GM12878 (cell line): ENCODE measurements at regions not wholly inside any gene's neighbourhood (a gene's known extent, or its start where the extent isn't known, plus 50 kb on each side); places are given as distances from the start of the nearest gene placed in this dataset.

Experiments used
- ATAC-seq: fragments of 200-7000 bp; cut with Tn5 transposase; 3 replicates; pipeline ENCODE4 v1.9.1; 2020; ENCODE audit warnings: mild to moderate bottlenecking, moderate library complexity
- BruUV-seq: library from RNA; stranded (reverse); fragments of 400-500 nt; replicated peaks from 2 replicates; lab custom pipeline; 2021; lab: Mats Ljungman, UMichigan
- CTCF ChIA-PET: fragments of 300-600 bp; sonication (Branson Sonifier 250); formaldehyde crosslinking; extraction: SDS; loops from one replicate; lab custom pipeline; 2021; ENCODE audit warnings: inconsistent platforms; lab: Yijun Ruan, JAX
- POLR2A ChIA-PET: fragments of 350-600 bp; formaldehyde crosslinking; extraction: SDS; loops from one replicate; lab custom pipeline; 2021; ENCODE audit warnings: inconsistent platforms; lab: Charles Lee
- RAD21 ChIA-PET: fragments of 300-600 bp; sonication (Branson Sonifier 250); formaldehyde crosslinking; loops from one replicate; lab custom pipeline; 2023; ENCODE audit warnings: antibody characterized with exemption; ENCODE audit not compliant: unreplicated experiment; lab: Charles Lee
- SMC1A ChIA-PET: fragments of 300-600 bp; sonication (Branson Sonifier 250); formaldehyde crosslinking; loops from one replicate; lab custom pipeline; 2023; ENCODE audit not compliant: unreplicated experiment, uncharacterized antibody; lab: Charles Lee
- DNase-seq: peaks from one replicate; pipeline ENCODE4 v3.0.0-alpha.2; 2011; ENCODE audit warnings: low read depth, low spot score
- FAIRE-seq: peaks from 3 replicates; lab custom pipeline; 2011; peaks lifted over from hg19 to GRCh38; lab: Jason Lieb, UNC
- H2AFZ ChIP-seq: 2 replicates; pipeline ENCODE4 v1.6.0; 2011; ENCODE audit warnings: low read depth, low read length, control low read depth; ENCODE audit not compliant: control insufficient read depth
- H3K27ac ChIP-seq: 2 replicates; pipeline ENCODE4 v1.5.1; 2011; ENCODE audit warnings: control low read depth; ENCODE audit not compliant: control insufficient read depth, insufficient read depth
- H3K27me3 ChIP-seq, 2 experiments: replicated peaks in 1 of 2; 2 replicates each; pipeline versions ENCODE4 v1.6.0 to v1.6.1; 2011; ENCODE audit warnings: low read length in 1 of 2; ENCODE audit not compliant: control insufficient read depth in 2 of 2, insufficient read depth in 2 of 2
- H3K36me3 ChIP-seq, 2 experiments: 2 replicates each; pipeline ENCODE4 v1.5.1; 2011; ENCODE audit warnings: low read length in 1 of 2; ENCODE audit not compliant: control insufficient read depth in 2 of 2, insufficient read depth in 2 of 2
- H3K4me1 ChIP-seq: 2 replicates; pipeline ENCODE4 v1.6.1; 2011; ENCODE audit warnings: mild to moderate bottlenecking, low read length, moderate library complexity, mixed read lengths; ENCODE audit not compliant: control insufficient read depth, insufficient read depth
- H3K4me2 ChIP-seq: 2 replicates; pipeline ENCODE4 v1.6.0; 2011; ENCODE audit warnings: control low read depth; ENCODE audit not compliant: control insufficient read depth, insufficient read depth
- H3K4me3 ChIP-seq: fragments of 200-600 bp; sonication (generic); 2 replicates; pipeline ENCODE4 v1.5.1; 2016
- H3K79me2 ChIP-seq: 2 replicates; pipeline ENCODE4 v1.6.0; 2011; ENCODE audit warnings: low read length; ENCODE audit not compliant: control insufficient read depth, insufficient read depth
- H3K9ac ChIP-seq: 2 replicates; pipeline ENCODE4 v1.8.0; 2011; ENCODE audit warnings: low read length, control low read depth, mixed read lengths; ENCODE audit not compliant: control insufficient read depth, insufficient read depth
- H3K9me3 ChIP-seq: replicated peaks from 3 replicates; pipeline ENCODE4 v1.5.1; 2011; ENCODE audit warnings: mild to moderate bottlenecking, low read length; ENCODE audit not compliant: control insufficient read depth, insufficient read depth
- H4K20me1 ChIP-seq: 2 replicates; pipeline ENCODE4 v1.6.0; 2011; ENCODE audit not compliant: control insufficient read depth, insufficient read depth
- BCL11A ChIP-seq: IDR thresholded peaks from 2 replicates; pipeline ENCODE4 v1.6.1; 2011; ENCODE audit warnings: low read depth, low read length
- CREM ChIP-seq: IDR thresholded peaks from 2 replicates; pipeline ENCODE4 v1.6.1; 2014; ENCODE audit warnings: antibody characterized with exemption, low read depth
- ESRRA ChIP-seq: IDR thresholded peaks from 2 replicates; pipeline ENCODE4 v1.6.1; 2012; ENCODE audit warnings: mild to moderate bottlenecking, low read length, improper control_type of control experiment
- EZH2 ChIP-seq: IDR thresholded peaks from 2 replicates; pipeline ENCODE4 v1.6.1; 2012; ENCODE audit warnings: low read depth, mild to moderate bottlenecking, control low read depth, inconsistent platforms, low read length, borderline replicate concordance; ENCODE audit not compliant: control insufficient read depth
- HCFC1 ChIP-seq: fragments of 150-350 bp; IDR thresholded peaks from 2 replicates; pipeline ENCODE4 v1.6.1; 2014; ENCODE audit warnings: low read length
- IKZF1 ChIP-seq: fragments of 450-650 bp; conservative IDR thresholded peaks from 2 replicates; pipeline ENCODE4 v1.6.1; 2017; ENCODE audit warnings: antibody characterized with exemption, mild to moderate bottlenecking
- MTA3 ChIP-seq: IDR thresholded peaks from 2 replicates; pipeline ENCODE4 v1.6.1; 2012; ENCODE audit warnings: low read length, inconsistent platforms, borderline replicate concordance
- NFYB ChIP-seq: IDR thresholded peaks from 2 replicates; pipeline ENCODE4 v1.6.1; 2011; ENCODE audit warnings: low read depth, mild to moderate bottlenecking, low read length, improper control_type of control experiment, moderate library complexity; ENCODE audit not compliant: insufficient read depth
- NRF1 ChIP-seq: conservative IDR thresholded peaks from 2 replicates; pipeline ENCODE4 v1.6.1; 2011; ENCODE audit warnings: mild to moderate bottlenecking, low read depth, low read length, improper control_type of control experiment
- POLR2AphosphoS2 ChIP-seq: IDR thresholded peaks from 2 replicates; pipeline ENCODE4 v1.6.1; 2011; ENCODE audit warnings: low read depth, mild to moderate bottlenecking, low read length, improper control_type of control experiment, moderate library complexity
- RB1 ChIP-seq: fragments of 450-650 bp; formaldehyde crosslinking; IDR thresholded peaks from 2 replicates; pipeline ENCODE4 v1.6.1; 2017; ENCODE audit warnings: mild to moderate bottlenecking, borderline replicate concordance
- SMAD5 ChIP-seq: IDR thresholded peaks from 2 replicates; pipeline ENCODE4 v1.6.1; 2016; ENCODE audit warnings: antibody characterized with exemption, low read depth
- TBL1XR1 ChIP-seq: IDR thresholded peaks from 2 replicates; pipeline ENCODE4 v1.6.1; 2012; ENCODE audit warnings: low read depth, low read length, improper control_type of control experiment
- YY1 ChIP-seq: IDR thresholded peaks from 2 replicates; pipeline ENCODE4 v1.6.1; 2011; ENCODE audit warnings: low read depth, mild to moderate bottlenecking, low read length
- WGBS: methylation state at CpG from one replicate; pipeline ENCODE4 v1.1.6; 2016; ENCODE audit warnings: low lambda C conversion rate; ENCODE audit not compliant: insufficient replicate concordance, insufficient coverage; ENCODE audit errors: missing lambda C conversion rate; 5-methylcytosine and 5-hydroxymethylcytosine counted together
- in situ Hi-C: fragments of 300-500 bp; cut with MboI; formaldehyde crosslinking; loops from 9 replicates; pipeline ENCODE4 v1.14.3; 2018; ENCODE audit warnings: mixed read lengths
- intact Hi-C: fragments of 100-400 bp; cut with micrococcal nuclease; formaldehyde crosslinking; loops from one replicate; pipeline ENCODE4 v1.14.2; 2022; ENCODE audit not compliant: unreplicated experiment
- TF ChIP-seq, protein P1 (sequence below): fragments of 450-650 bp; IDR thresholded peaks from 2 replicates; pipeline ENCODE4 v1.6.1; 2017; ENCODE audit warnings: mild to moderate bottlenecking

DNA sequence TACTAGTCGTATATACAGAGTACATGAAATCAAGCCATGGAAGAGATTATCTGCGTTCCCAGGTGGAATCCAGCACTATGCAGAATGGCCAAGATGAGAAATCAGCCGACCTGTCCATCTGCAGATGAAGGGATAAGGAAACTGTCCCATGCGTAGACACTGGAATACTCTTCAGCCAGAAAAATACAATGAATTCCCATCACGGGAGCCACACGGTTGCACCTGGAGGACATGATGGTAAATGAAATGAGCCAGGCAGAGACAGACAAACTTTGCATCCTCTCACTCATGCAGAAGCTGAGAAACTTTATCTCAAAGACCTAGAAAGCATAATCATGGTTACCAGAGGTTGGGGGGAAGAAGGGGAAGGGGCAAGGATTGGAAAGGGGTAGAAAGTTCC lies 111.9 kb upstream of the TOP3B start:
- CTCF ChIA-PET: no interaction called here
- H4K20me1 ChIP-seq: no peaks in the 10 kb centered on the region
- DNase-seq (no peak), FAIRE-seq (no peak), ATAC-seq (no peak)
- POLR2A ChIA-PET: no interaction called here
- no TSS peak for BruUV-seq
- peaks cover 8% of the 10 kb centered on the region for H3K4me1 ChIP-seq
- RAD21 ChIA-PET: interaction anchor here (1.5 kb wide), 1 partner anchor 49 kb away, joined by 4 read pairs; no protein-coding TSS in a partner anchor
- H3K27ac ChIP-seq: no peak overlapping the region
- TF ChIP-seq SMAD5: no peak
- no peak for TF ChIP-seq TBL1XR1
- TF ChIP-seq YY1: no peak
- TF ChIP-seq NFYB: no peak
- no peak for TF ChIP-seq CREM
- no peak for TF ChIP-seq BCL11A
- no peak for TF ChIP-seq RB1
- TF ChIP-seq MTA3: no peak
- no peak for TF ChIP-seq IKZF1
- no peak for TF ChIP-seq NRF1
- TF ChIP-seq, protein P1, sequence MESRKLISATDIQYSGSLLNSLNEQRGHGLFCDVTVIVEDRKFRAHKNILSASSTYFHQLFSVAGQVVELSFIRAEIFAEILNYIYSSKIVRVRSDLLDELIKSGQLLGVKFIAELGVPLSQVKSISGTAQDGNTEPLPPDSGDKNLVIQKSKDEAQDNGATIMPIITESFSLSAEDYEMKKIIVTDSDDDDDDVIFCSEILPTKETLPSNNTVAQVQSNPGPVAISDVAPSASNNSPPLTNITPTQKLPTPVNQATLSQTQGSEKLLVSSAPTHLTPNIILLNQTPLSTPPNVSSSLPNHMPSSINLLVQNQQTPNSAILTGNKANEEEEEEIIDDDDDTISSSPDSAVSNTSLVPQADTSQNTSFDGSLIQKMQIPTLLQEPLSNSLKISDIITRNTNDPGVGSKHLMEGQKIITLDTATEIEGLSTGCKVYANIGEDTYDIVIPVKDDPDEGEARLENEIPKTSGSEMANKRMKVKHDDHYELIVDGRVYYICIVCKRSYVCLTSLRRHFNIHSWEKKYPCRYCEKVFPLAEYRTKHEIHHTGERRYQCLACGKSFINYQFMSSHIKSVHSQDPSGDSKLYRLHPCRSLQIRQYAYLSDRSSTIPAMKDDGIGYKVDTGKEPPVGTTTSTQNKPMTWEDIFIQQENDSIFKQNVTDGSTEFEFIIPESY: no peak
- TF ChIP-seq EZH2: no peak
- TF ChIP-seq HCFC1: no peak
- no peak for TF ChIP-seq ESRRA
- no peak for TF ChIP-seq POLR2AphosphoS2
- intact Hi-C loops (no loop called here), in situ Hi-C loops (no loop called here)
- H3K36me3 ChIP-seq: no peaks in the 10 kb centered on the region
- H2AFZ ChIP-seq: no peak overlapping the region
- WGBS: 77% methylated on average over 6 of the region's 6 CpGs
- H3K9ac ChIP-seq: no peak overlapping the region
- H3K4me3 ChIP-seq: no peak overlapping the region
- SMC1A ChIA-PET: interaction anchor here (0.6 kb wide), 1 partner anchor 90 kb away, joined by 3 read pairs; no protein-coding TSS in a partner anchor
- H3K9me3 ChIP-seq: peaks cover 10% of the 10 kb centered on the region
- no peak overlapping the region for H3K4me2 ChIP-seq
- no peaks in the 10 kb centered on the region for H3K79me2 ChIP-seq
- no peaks in the 10 kb centered on the region for H3K27me3 ChIP-seq
